ENCODE measurements at regions not wholly inside any gene's neighbourhood (a gene's known extent, or its start where the extent isn't known, plus 50 kb on each side); places are given as distances from the start of the nearest gene placed in this dataset.
"Not testable (repeated sequence)": the region's sequence is repeated elsewhere in the genome, so short reads cannot be mapped to it uniquely, and the experiment has no call there.

DNA sequence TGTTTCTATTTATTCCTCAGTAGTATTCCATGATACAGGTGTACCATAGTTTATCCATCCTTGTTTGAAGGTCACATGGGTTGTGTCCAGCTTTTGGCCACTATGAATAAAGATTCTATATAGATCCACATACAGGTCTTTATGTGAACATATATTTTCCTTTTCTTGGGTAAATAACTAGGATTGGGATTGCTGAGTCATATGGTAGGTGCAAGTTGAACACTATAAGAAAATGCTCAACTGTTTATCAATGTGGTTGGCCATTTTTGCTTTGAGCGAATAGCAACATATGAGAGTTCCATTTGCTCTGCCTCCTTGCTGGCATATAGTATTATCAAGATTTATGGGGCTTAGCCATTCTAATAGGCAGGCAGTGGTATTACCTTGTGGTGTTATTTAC, 170.2 kb upstream of the KCNJ15 start:
- Histone ChIP-seq H3K27me3 (ENCODE audit: insufficient read depth, low read depth) (no peaks in the 10 kb centered on the region), H3K9ac (no peak overlapping the region), H4K20me1 (ENCODE audit: insufficient read depth) (no peaks in the 10 kb centered on the region), H3K4me2 (no peak overlapping the region), H3K4me3 (IDR thresholded peaks at IDR 0.05; ENCODE audit: insufficient read depth, low read depth, low read length) (no peak overlapping the region), H3K4me1 (ENCODE audit: low read depth, poor library complexity, severe bottlenecking) (no peaks in the 10 kb centered on the region), H2AFZ (ENCODE audit: low read depth) (no peak overlapping the region), H3K79me2 (ENCODE audit: insufficient read depth, low read depth) (no peaks in the 10 kb centered on the region), H3K27ac (no peak overlapping the region), H3K36me3 (ENCODE audit: insufficient read depth) (no peaks in the 10 kb centered on the region; the same call in 1 of the 2 replicates)
- TF ChIP-seq, protein P1, sequence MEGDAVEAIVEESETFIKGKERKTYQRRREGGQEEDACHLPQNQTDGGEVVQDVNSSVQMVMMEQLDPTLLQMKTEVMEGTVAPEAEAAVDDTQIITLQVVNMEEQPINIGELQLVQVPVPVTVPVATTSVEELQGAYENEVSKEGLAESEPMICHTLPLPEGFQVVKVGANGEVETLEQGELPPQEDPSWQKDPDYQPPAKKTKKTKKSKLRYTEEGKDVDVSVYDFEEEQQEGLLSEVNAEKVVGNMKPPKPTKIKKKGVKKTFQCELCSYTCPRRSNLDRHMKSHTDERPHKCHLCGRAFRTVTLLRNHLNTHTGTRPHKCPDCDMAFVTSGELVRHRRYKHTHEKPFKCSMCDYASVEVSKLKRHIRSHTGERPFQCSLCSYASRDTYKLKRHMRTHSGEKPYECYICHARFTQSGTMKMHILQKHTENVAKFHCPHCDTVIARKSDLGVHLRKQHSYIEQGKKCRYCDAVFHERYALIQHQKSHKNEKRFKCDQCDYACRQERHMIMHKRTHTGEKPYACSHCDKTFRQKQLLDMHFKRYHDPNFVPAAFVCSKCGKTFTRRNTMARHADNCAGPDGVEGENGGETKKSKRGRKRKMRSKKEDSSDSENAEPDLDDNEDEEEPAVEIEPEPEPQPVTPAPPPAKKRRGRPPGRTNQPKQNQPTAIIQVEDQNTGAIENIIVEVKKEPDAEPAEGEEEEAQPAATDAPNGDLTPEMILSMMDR (conservative IDR thresholded peaks at IDR 0.05; ENCODE audit: low read depth, low read length) = no peak

DNA sequence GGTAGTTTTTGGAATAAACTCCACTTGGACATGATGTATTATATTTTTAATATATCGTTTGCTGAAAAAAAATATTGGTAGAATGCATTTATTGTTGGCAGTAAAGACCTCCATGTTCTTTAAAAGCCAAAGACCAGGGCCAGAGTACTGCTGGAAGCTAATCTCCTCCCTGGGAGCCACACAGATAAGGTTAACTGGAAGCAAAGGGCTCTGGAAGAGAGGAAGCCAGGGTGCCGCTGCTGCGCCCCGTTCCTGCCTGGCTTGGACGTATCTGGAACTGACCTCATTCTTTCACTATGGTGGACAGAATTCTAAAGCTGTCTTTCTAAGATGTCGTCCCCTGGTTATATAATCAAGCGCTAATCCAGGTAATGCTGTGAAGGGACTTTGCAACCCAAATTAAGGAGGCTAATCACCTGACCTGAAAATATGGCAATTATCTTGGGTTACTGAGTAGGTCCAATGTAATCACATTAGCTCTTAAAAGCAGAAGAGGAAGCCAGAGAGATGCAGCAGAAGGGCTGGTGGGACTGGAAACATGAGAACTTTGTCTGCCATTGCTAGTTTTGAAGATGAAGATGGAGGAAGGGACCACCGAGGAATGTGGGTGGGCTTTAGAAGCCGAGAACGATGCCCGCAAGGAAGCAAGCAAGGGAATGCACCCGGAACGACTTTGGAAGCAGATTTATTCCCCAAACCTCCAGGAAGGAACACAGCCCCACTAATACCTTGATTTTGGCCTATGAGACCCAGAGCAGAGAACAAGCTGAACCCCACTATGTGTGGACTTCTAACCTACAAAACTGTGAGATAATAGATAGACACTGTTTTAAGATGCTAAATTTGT, 167.7 kb upstream of the KCNJ15 start:
- no peak overlapping the region for H3K4me3 ChIP-seq (IDR thresholded peaks at IDR 0.05; ENCODE audit: insufficient read depth, low read depth, low read length)
- H3K4me1 ChIP-seq (ENCODE audit: low read depth, poor library complexity, severe bottlenecking) = no peaks in the 10 kb centered on the region
- no peaks in the 10 kb centered on the region for H3K27me3 ChIP-seq (ENCODE audit: insufficient read depth, low read depth)
- H3K36me3 ChIP-seq (ENCODE audit: insufficient read depth) = no peaks in the 10 kb centered on the region; the same call in 1 of the 2 replicates
- H3K79me2 ChIP-seq (ENCODE audit: insufficient read depth, low read depth) = no peaks in the 10 kb centered on the region
- H3K4me2 ChIP-seq = no peak overlapping the region
- no peak overlapping the region for H2AFZ ChIP-seq (ENCODE audit: low read depth)
- H3K27ac ChIP-seq = no peak overlapping the region
- no peaks in the 10 kb centered on the region for H4K20me1 ChIP-seq (ENCODE audit: insufficient read depth)
- TF ChIP-seq, protein P1 (conservative IDR thresholded peaks at IDR 0.05; ENCODE audit: low read depth, low read length) = no peak
- H3K9ac ChIP-seq = no peak overlapping the region

DNA sequence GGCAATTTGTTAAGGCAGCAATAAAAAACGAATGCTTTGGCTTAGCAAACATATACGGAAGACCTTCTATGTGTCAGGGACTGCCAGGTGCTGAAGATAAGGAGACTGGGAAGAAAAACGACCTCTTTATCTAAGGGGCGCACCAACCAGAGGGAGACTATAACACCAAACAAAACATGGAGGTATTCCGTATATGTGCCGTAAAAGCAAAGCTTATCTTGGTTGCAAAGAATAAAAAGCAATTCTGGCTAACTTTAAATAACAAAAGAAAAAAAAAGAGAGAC, 167.1 kb upstream of the KCNJ15 start:
- TF ChIP-seq, protein P1 (conservative IDR thresholded peaks at IDR 0.05; ENCODE audit: low read depth, low read length) = no peak
- Histone ChIP-seq H2AFZ (ENCODE audit: low read depth) (no peak overlapping the region), H3K27me3 (ENCODE audit: insufficient read depth, low read depth) (no peaks in the 10 kb centered on the region), H3K4me3 (IDR thresholded peaks at IDR 0.05; ENCODE audit: insufficient read depth, low read depth, low read length) (no peak overlapping the region), H3K79me2 (ENCODE audit: insufficient read depth, low read depth) (no peaks in the 10 kb centered on the region), H3K36me3 (ENCODE audit: insufficient read depth) (no peaks in the 10 kb centered on the region; the same call in 1 of the 2 replicates), H3K4me2 (no peak overlapping the region), H4K20me1 (ENCODE audit: insufficient read depth) (no peaks in the 10 kb centered on the region), H3K27ac (no peak overlapping the region), H3K4me1 (ENCODE audit: low read depth, poor library complexity, severe bottlenecking) (no peaks in the 10 kb centered on the region), H3K9ac (no peak overlapping the region)

DNA sequence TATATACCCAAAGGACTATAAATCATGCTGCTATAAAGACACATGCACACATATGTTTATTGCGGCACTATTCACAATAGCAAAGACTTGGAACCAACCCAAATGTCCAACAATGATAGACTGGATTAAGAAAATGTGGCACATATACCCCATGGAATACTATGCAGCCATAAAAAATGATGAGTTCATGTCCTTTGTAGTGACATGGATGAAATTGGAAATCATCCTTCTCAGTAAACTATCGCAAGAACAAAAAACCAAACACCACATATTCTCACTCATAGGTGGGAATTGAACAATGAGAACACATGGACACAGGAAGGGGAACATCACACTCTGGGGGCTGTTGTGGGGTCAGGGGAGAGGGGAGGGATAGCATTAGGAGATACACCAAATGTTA, 165.7 kb upstream of the KCNJ15 start:
- not testable (repeated sequence) for H3K27me3 ChIP-seq (ENCODE audit: insufficient read depth, low read depth); H3K4me2 ChIP-seq; H3K79me2 ChIP-seq (ENCODE audit: insufficient read depth, low read depth); H3K4me3 ChIP-seq (IDR thresholded peaks at IDR 0.05; ENCODE audit: insufficient read depth, low read depth, low read length); H4K20me1 ChIP-seq (ENCODE audit: insufficient read depth); H3K36me3 ChIP-seq (ENCODE audit: insufficient read depth); H2AFZ ChIP-seq (ENCODE audit: low read depth); H3K9ac ChIP-seq; H3K27ac ChIP-seq; H3K4me1 ChIP-seq (ENCODE audit: low read depth, poor library complexity, severe bottlenecking)

DNA sequence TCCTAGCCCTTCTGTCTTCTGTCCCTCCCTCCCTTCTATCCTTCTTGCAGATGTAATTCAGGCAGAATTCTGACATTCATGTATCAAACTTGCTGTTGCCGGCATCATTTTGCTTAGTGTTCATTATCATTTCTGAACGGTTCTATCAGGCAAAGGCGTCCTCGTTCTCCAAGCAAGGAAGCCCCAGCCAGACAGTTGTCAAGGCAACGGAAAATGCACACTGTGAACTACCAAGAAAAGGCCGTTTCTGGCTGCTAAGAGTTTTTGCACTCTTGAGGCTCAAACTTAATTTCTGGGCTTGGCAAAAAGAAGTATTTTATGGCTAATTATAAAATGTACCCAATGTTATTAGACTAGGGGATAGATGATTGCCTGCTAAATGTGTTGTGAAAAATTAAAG, 164.7 kb upstream of the KCNJ15 start:
- Histone ChIP-seq H3K9ac (no peak overlapping the region), H2AFZ (ENCODE audit: low read depth) (no peak overlapping the region)
- TF ChIP-seq, protein P1 (conservative IDR thresholded peaks at IDR 0.05; ENCODE audit: low read depth, low read length) = no peak

More for the DNA sequence above, 164.7 kb upstream of the KCNJ15 start:
- Histone ChIP-seq H3K4me1 (ENCODE audit: low read depth, poor library complexity, severe bottlenecking) (no peaks in the 10 kb centered on the region), H3K36me3 (ENCODE audit: insufficient read depth) (no peaks in the 10 kb centered on the region; the same call in 1 of the 2 replicates), H3K27me3 (ENCODE audit: insufficient read depth, low read depth) (no peaks in the 10 kb centered on the region), H4K20me1 (ENCODE audit: insufficient read depth) (no peaks in the 10 kb centered on the region), H3K4me2 (no peak overlapping the region), H3K79me2 (ENCODE audit: insufficient read depth, low read depth) (no peaks in the 10 kb centered on the region), H3K27ac (no peak overlapping the region), H3K4me3 (IDR thresholded peaks at IDR 0.05; ENCODE audit: insufficient read depth, low read depth, low read length) (no peak overlapping the region)

Data from KMS-11 (cell line).